Panc1 (cell line): ENCODE measurements at regions not wholly inside any gene's neighbourhood (a gene's known extent, or its start where the extent isn't known, plus 50 kb on each side); places are given as distances from the start of the nearest gene placed in this dataset.

Experiments
- ATAC-seq: fragments of 200-7000 bp; cut with Tn5 transposase; 2 replicates; pipeline ENCODE4 v1.9.1; 2020; ENCODE audit warnings: mild to moderate bottlenecking, moderate library complexity
- BruUV-seq: library from RNA; stranded (reverse); fragments of 400-500 nt; replicated peaks from 2 replicates; lab custom pipeline; 2021; lab: Mats Ljungman, UMichigan
- CTCF ChIA-PET: fragments of 300-600 bp; sonication (Branson Sonifier 250); formaldehyde crosslinking; loops from one replicate; lab custom pipeline; 2022; ENCODE audit warnings: antibody characterized with exemption; lab: Charles Lee
- POLR2A ChIA-PET: fragments of 300-600 bp; sonication (Branson Sonifier 250); formaldehyde crosslinking; loops from one replicate; lab custom pipeline; 2022; ENCODE audit warnings: antibody characterized with exemption; lab: Charles Lee
- DNase-seq: peaks from one replicate; pipeline ENCODE4 v3.0.0-alpha.2; 2010; ENCODE audit warnings: low read depth, low spot score
- H3K27ac ChIP-seq: 2 replicates; pipeline ENCODE4 v1.5.1; 2011; ENCODE audit warnings: mild to moderate bottlenecking, low read length, inconsistent platforms
- H3K27me3 ChIP-seq: fragments of 200-500 bp; sonication (Bioruptor generic); 2 replicates; pipeline ENCODE4 v1.6.0; 2014; ENCODE audit warnings: low read length, inconsistent platforms; ENCODE audit not compliant: control insufficient read depth, insufficient read depth
- H3K36me3 ChIP-seq: fragments of 200-500 bp; sonication (Bioruptor generic); 2 replicates; pipeline ENCODE4 v1.5.1; 2014; ENCODE audit warnings: inconsistent platforms, mild to moderate bottlenecking, low read length, moderate library complexity; ENCODE audit not compliant: control insufficient read depth, insufficient read depth
- H3K4me1 ChIP-seq: 2 replicates; pipeline ENCODE4 v1.5.1; 2011; ENCODE audit warnings: inconsistent platforms, mild to moderate bottlenecking, low read length, moderate library complexity; ENCODE audit not compliant: control insufficient read depth, insufficient read depth
- H3K4me3 ChIP-seq, 2 experiments: 2 replicates each; pipeline ENCODE4 v1.5.1; 2011 to 2012; ENCODE audit warnings: low read depth in 2 of 2, low read length in 2 of 2, mild to moderate bottlenecking in 2 of 2, inconsistent platforms in 1 of 2, moderate library complexity in 1 of 2
- H3K9me3 ChIP-seq: fragments of 200-500 bp; sonication (Bioruptor generic); 2 replicates; pipeline ENCODE4 v1.5.1; 2014; ENCODE audit warnings: low read depth, mild to moderate bottlenecking, inconsistent platforms, low read length, moderate library complexity; ENCODE audit not compliant: control insufficient read depth, insufficient read depth
- CTCF ChIP-seq: fragments of 450-650 bp; IDR thresholded peaks from 2 replicates; pipeline ENCODE4 v1.5.1; 2017; ENCODE audit warnings: mild to moderate bottlenecking
- POLR2AphosphoS5 ChIP-seq: IDR thresholded peaks from 2 replicates; pipeline ENCODE4 v1.6.1; 2012; ENCODE audit warnings: mild to moderate bottlenecking, low read depth, low read length, moderate library complexity
- REST ChIP-seq, 2 experiments: IDR thresholded peaks; 2 replicates each; pipeline ENCODE4 v1.6.1; 2011 to 2012; ENCODE audit warnings: low read depth in 2 of 2, control low read depth in 1 of 2, low read length in 1 of 2, mild to moderate bottlenecking in 1 of 2, moderate library complexity in 1 of 2; ENCODE audit not compliant: insufficient read depth in 1 of 2
- SIN3A ChIP-seq: IDR thresholded peaks from 2 replicates; pipeline ENCODE4 v1.6.1; 2012; ENCODE audit warnings: low read depth, mild to moderate bottlenecking, low read length, moderate library complexity, borderline replicate concordance; ENCODE audit not compliant: insufficient read depth
- TCF7L2 ChIP-seq: IDR thresholded peaks from 2 replicates; pipeline ENCODE4 v1.6.1; 2011; ENCODE audit warnings: mild to moderate bottlenecking, low read depth, low read length, inconsistent platforms
- in situ Hi-C: cut with HindIII; loops from 2 replicates; pipeline ENCODE4 v1.10.0; 2016; ENCODE audit warnings: low sequenced_read_pairs, low pct_unique_long_range_greater_than_20kb
- intact Hi-C: fragments of 100-400 bp; cut with micrococcal nuclease; formaldehyde crosslinking; loops from one replicate; pipeline ENCODE4 v1.10.0; 2022; ENCODE audit not compliant: unreplicated experiment

- H3K27me3 ChIP-seq: no peaks in the 10 kb centered on the region; the same call in 1 of the 2 replicates
- DNase-seq: no peak
Measured at GRCh38 chrX:124719060-124719459, 372.7 kb downstream of the SH2D1A start.

GRCh38 chrX:124720532-124720931 is 374.2 kb downstream of the SH2D1A start:
- ATAC-seq (no peak), DNase-seq (no peak)
- H3K4me1 ChIP-seq: no peaks in the 10 kb centered on the region
- BruUV-seq: no TSS peak
- CTCF ChIA-PET: no interaction called here
- H3K27ac ChIP-seq: no peak overlapping the region
- no peak overlapping the region for H3K4me3 ChIP-seq
- TF ChIP-seq POLR2AphosphoS5 (no peak), TCF7L2 (no peak), SIN3A (no peak), CTCF (no peak), REST (IDR thresholded peaks at IDR 0.05; ENCODE audit: insufficient read depth in 1 of 2, low read depth in 2 of 2, low read length in 1 of 2) (no peak)
- no peaks in the 10 kb centered on the region for H3K9me3 ChIP-seq
- intact Hi-C loops: no loop called here
- POLR2A ChIA-PET: no interaction called here
- H3K27me3 ChIP-seq: no peaks in the 10 kb centered on the region; the same call in 1 of the 2 replicates
- in situ Hi-C loops: no loop called here
- no peaks in the 10 kb centered on the region for H3K36me3 ChIP-seq

More at GRCh38 chrX:124719060-124719459, 372.7 kb downstream of the SH2D1A start:
- POLR2A ChIA-PET: no interaction called here
- no peaks in the 10 kb centered on the region for H3K4me1 ChIP-seq
- H3K36me3 ChIP-seq: no peaks in the 10 kb centered on the region
- TF ChIP-seq REST (IDR thresholded peaks at IDR 0.05; ENCODE audit: insufficient read depth in 1 of 2, low read depth in 2 of 2, low read length in 1 of 2) (no peak), TCF7L2 (no peak), SIN3A (no peak), CTCF (no peak), POLR2AphosphoS5 (no peak)
- H3K27ac ChIP-seq: no peak overlapping the region
- CTCF ChIA-PET: no interaction called here
- in situ Hi-C loops (no loop called here), intact Hi-C loops (no loop called here)
- no TSS peak for BruUV-seq
- no peak overlapping the region for H3K4me3 ChIP-seq
- H3K9me3 ChIP-seq: no peaks in the 10 kb centered on the region
- ATAC-seq: no peak
